ENCODE measurements at regions not wholly inside any gene's neighbourhood (a gene's known extent, or its start where the extent isn't known, plus 50 kb on each side); places are given as distances from the start of the nearest gene placed in this dataset.
A peak's percentile ranks its signal among the peaks of the same experiment; 100 is the strongest.

GRCh38 chr13:70856025-70856424 lies 747.8 kb upstream of the KLHL1 start:
- H3K9me3 ChIP-seq, result no peaks in the 10 kb centered on the region
- ATAC-seq (ENCODE audit: low FRiP score in 2 of 2) (no peak), DNase-seq (no peak)
- no peak overlapping the region for H3K27ac ChIP-seq
- WGBS, 2 donors, result 92 to 93% methylated on average over 2 of the region's 2 CpGs
- no peaks in the 10 kb centered on the region for H3K4me1 ChIP-seq
- H3K4me3 ChIP-seq, result no peak overlapping the region
- H3K36me3 ChIP-seq, result no peaks in the 10 kb centered on the region
- no peaks in the 10 kb centered on the region for H3K27me3 ChIP-seq
- no peak for TF ChIP-seq EP300 (IDR thresholded peaks at IDR 0.05)
- no peak for TF ChIP-seq POLR2A (IDR thresholded peaks at IDR 0.05)
- no peak for TF ChIP-seq POLR2AphosphoS5 (IDR thresholded peaks at IDR 0.05)
- no peak for TF ChIP-seq CTCF (IDR thresholded peaks at IDR 0.05)

DNA sequence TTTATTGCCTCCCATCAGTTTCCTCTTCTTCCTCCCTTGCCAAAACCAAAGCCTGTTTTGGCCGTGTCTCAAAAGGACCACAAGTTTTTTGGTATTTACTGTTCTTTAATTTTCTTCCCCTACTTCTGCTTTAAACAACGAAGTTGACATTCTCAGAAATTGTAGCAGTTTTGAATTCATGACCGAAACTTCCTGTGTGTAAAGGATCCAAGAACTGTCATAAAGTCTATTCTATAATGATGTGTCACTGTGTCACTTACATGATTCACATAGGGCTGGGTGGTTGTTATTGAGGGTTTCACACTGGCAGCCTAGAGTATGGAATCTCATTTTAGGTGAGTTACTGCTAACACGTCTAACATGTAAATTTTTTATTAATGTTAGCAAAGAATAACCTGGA lies 741.0 kb upstream of the KLHL1 start:
- no peak for ATAC-seq (ENCODE audit: low FRiP score in 2 of 2)
- no peak for DNase-seq
- Histone ChIP-seq H3K36me3 (no peaks in the 10 kb centered on the region), H3K27ac (no peak overlapping the region), H3K9me3 (no peaks in the 10 kb centered on the region), H3K27me3 (no peaks in the 10 kb centered on the region), H3K4me3 (no peak overlapping the region), H3K4me1 (no peaks in the 10 kb centered on the region)
- 38 to 44% methylated on average over 4 of the region's 4 CpGs for WGBS, 2 donors
- TF ChIP-seq CTCF (IDR thresholded peaks at IDR 0.05) (no peak), POLR2A (IDR thresholded peaks at IDR 0.05) (no peak), POLR2AphosphoS5 (IDR thresholded peaks at IDR 0.05) (no peak), EP300 (IDR thresholded peaks at IDR 0.05) (no peak)

- H3K27ac ChIP-seq, result no peak overlapping the region
- H3K27me3 ChIP-seq, result no peaks in the 10 kb centered on the region
- no peak for TF ChIP-seq POLR2A (IDR thresholded peaks at IDR 0.05)
- TF ChIP-seq CTCF (IDR thresholded peaks at IDR 0.05), result no peak
- TF ChIP-seq EP300 (IDR thresholded peaks at IDR 0.05), result no peak
- no peak for TF ChIP-seq POLR2AphosphoS5 (IDR thresholded peaks at IDR 0.05)
- no peaks in the 10 kb centered on the region for H3K36me3 ChIP-seq
- no peak overlapping the region for H3K4me3 ChIP-seq
- ATAC-seq (ENCODE audit: low FRiP score in 2 of 2), result peak in 1 of 2 donors; percentile 17
- 84 to 85% methylated on average over 7 of the region's 7 CpGs for WGBS, 2 donors
- DNase-seq, result no peak
- no peaks in the 10 kb centered on the region for H3K9me3 ChIP-seq
- H3K4me1 ChIP-seq, result no peaks in the 10 kb centered on the region
Measured at GRCh38 chr13:70844391-70845108, 736.3 kb upstream of the KLHL1 start.

DNA sequence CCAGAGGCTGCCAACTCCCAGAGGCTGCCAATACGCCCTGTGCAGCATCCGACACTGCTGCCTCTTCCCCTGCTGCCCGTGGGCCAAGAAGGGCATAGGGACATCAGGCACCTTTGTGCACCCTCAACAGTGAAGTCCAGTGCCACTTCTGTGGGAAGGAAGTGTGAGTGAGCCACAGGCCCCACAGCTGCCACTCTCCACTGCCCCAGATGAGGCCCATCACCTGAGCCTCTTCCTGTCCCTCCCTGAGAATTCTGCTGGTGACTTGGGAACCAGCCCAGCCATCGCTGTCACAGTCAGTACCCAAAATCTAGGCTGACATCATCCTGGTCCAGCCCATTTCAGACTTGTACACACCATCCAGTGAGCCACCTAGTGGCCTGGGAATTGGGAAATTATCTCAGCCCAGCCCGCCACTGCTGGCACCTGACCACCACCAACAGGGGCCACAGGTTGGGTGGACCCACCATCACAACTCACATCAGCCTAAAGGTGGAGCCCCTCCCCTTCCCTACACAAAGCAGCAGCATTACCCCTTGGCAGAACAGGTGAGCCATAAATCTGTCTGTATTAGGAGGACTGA lies 733.9 kb upstream of the KLHL1 start:
- Histone ChIP-seq H3K9me3 (no peaks in the 10 kb centered on the region), H3K27ac (no peak overlapping the region), H3K4me1 (no peaks in the 10 kb centered on the region), H3K4me3 (no peak overlapping the region), H3K36me3 (no peaks in the 10 kb centered on the region), H3K27me3 (no peaks in the 10 kb centered on the region)
- TF ChIP-seq CTCF (IDR thresholded peaks at IDR 0.05) (no peak), POLR2AphosphoS5 (IDR thresholded peaks at IDR 0.05) (no peak), EP300 (IDR thresholded peaks at IDR 0.05) (no peak), POLR2A (IDR thresholded peaks at IDR 0.05) (no peak)
- DNase-seq, result peak in 1 of 2 donors; percentile 3
- 87 to 92% methylated on average over 3 to 5 of the region's 5 CpGs for WGBS, 2 donors
- peak in 1 of 2 donors; percentile 13 for ATAC-seq (ENCODE audit: low FRiP score in 2 of 2)
